SKM-1 (cell line): ENCODE measurements at regions not wholly inside any gene's neighbourhood (a gene's known extent, or its start where the extent isn't known, plus 50 kb on each side); places are given as distances from the start of the nearest gene placed in this dataset.
"Not testable (repeated sequence)": the region's sequence is repeated elsewhere in the genome, so short reads cannot be mapped to it uniquely, and the experiment has no call there.

Source experiments
- DNase-seq: peaks from one replicate; lab custom pipeline; 2025; ENCODE audit not compliant: unreplicated experiment; lab: John Stamatoyannopoulos, UW

- no peak for DNase-seq
Measured at GRCh38 chr18:54662986-54663385, 71.9 kb downstream of the DYNAP start.

- not testable (repeated sequence) for DNase-seq
Measured at GRCh38 chr18:54669701-54670100, 78.7 kb downstream of the DYNAP start.

- DNase-seq, result no peak
Measured at GRCh38 chr18:54671291-54671881, 80.3 kb downstream of the DYNAP start.

GRCh38 chr18:54672109-54672508 lies 81.1 kb downstream of the DYNAP start:
- no peak for DNase-seq

- no peak for DNase-seq
Measured at GRCh38 chr18:54672846-54673475, 81.9 kb downstream of the DYNAP start.

GRCh38 chr18:54673936-54674335 lies 82.9 kb downstream of the DYNAP start:
- DNase-seq, result no peak

GRCh38 chr18:54675076-54675475 lies 84.0 kb downstream of the DYNAP start:
- DNase-seq, result no peak

GRCh38 chr18:54679318-54680149 lies 88.5 kb downstream of the DYNAP start:
- no peak for DNase-seq

GRCh38 chr18:54684784-54685183 lies 93.7 kb downstream of the DYNAP start:
- DNase-seq, result no peak

- no peak for DNase-seq
Measured at GRCh38 chr18:54689319-54689718, 98.3 kb downstream of the DYNAP start.

- DNase-seq, result no peak
Measured at GRCh38 chr18:54690198-54690597, 99.2 kb downstream of the DYNAP start.

GRCh38 chr18:54692463-54692862 lies 101.4 kb downstream of the DYNAP start:
- DNase-seq, result no peak

GRCh38 chr18:54696616-54697293 lies 105.7 kb downstream of the DYNAP start:
- DNase-seq, result no peak

- no peak for DNase-seq
Measured at GRCh38 chr18:54700580-54700979, 109.5 kb downstream of the DYNAP start.

GRCh38 chr18:54702686-54703085 lies 111.6 kb downstream of the DYNAP start:
- no peak for DNase-seq

GRCh38 chr18:54710074-54710899 lies 118.0 kb upstream of the RAB27B start:
- DNase-seq, result no peak

- no peak for DNase-seq
Measured at GRCh38 chr18:54710900-54711281, 117.4 kb upstream of the RAB27B start.

GRCh38 chr18:54712306-54712705 lies 116.0 kb upstream of the RAB27B start:
- no peak for DNase-seq

GRCh38 chr18:54712758-54713157 lies 115.5 kb upstream of the RAB27B start:
- DNase-seq, result no peak

GRCh38 chr18:54713386-54713785 lies 114.9 kb upstream of the RAB27B start:
- DNase-seq, result no peak

- DNase-seq, result no peak
Measured at GRCh38 chr18:54714851-54715250, 113.4 kb upstream of the RAB27B start.
